Smooth muscle cell (in vitro differentiated cells): ENCODE measurements at regions not wholly inside any gene's neighbourhood (a gene's known extent, or its start where the extent isn't known, plus 50 kb on each side); places are given as distances from the start of the nearest gene placed in this dataset.
"Not testable (repeated sequence)": the region's sequence is repeated elsewhere in the genome, so short reads cannot be mapped to it uniquely, and the experiment has no call there.

Experiments used
- DNase-seq: peaks from one replicate; lab custom pipeline; 2025; ENCODE audit not compliant: unreplicated experiment; lab: John Stamatoyannopoulos, UW
- H2AFZ ChIP-seq: fragments of 200-600 bp; sonication (generic); 2 replicates; pipeline ENCODE4 v1.6.0; 2016; ENCODE audit warnings: antibody characterized with exemption, low read depth, mild to moderate bottlenecking
- H3F3A ChIP-seq: fragments of 200-600 bp; sonication (generic); 2 replicates; pipeline ENCODE4 v1.6.0; 2017; ENCODE audit warnings: antibody characterized with exemption, low read depth
- H3K27ac ChIP-seq: fragments of 200-600 bp; sonication (generic); 2 replicates; pipeline ENCODE4 v1.5.1; 2016; ENCODE audit warnings: low read depth, mild to moderate bottlenecking
- H3K27me3 ChIP-seq: fragments of 200-600 bp; sonication (generic); 2 replicates; pipeline ENCODE4 v1.6.1; 2016; ENCODE audit warnings: low read depth, mild to moderate bottlenecking
- H3K36me3 ChIP-seq: fragments of 200-600 bp; sonication (generic); 2 replicates; pipeline ENCODE4 v1.5.1; 2016; ENCODE audit warnings: low read depth
- H3K4me1 ChIP-seq: fragments of 200-600 bp; sonication (generic); 2 replicates; pipeline ENCODE4 v1.5.1; 2016; ENCODE audit warnings: low read depth
- H3K4me2 ChIP-seq: fragments of 200-600 bp; sonication (generic); 2 replicates; pipeline ENCODE4 v1.6.0; 2016; ENCODE audit warnings: mild to moderate bottlenecking
- H3K4me3 ChIP-seq: fragments of 200-600 bp; sonication (generic); 2 replicates; pipeline ENCODE4 v1.5.1; 2016; ENCODE audit warnings: mild to moderate bottlenecking
- H3K79me2 ChIP-seq: fragments of 200-600 bp; sonication (generic); 2 replicates; pipeline ENCODE4 v1.6.0; 2016; ENCODE audit warnings: low read depth, mild to moderate bottlenecking
- H3K9ac ChIP-seq: fragments of 200-600 bp; sonication (generic); 2 replicates; pipeline ENCODE4 v1.6.0; 2016; ENCODE audit warnings: low read depth
- H3K9me3 ChIP-seq: fragments of 200-600 bp; sonication (generic); replicated peaks from 2 replicates; pipeline ENCODE4 v1.5.1; 2016; ENCODE audit warnings: low read depth
- H4K20me1 ChIP-seq: fragments of 200-600 bp; sonication (generic); 2 replicates; pipeline ENCODE4 v1.6.0; 2016; ENCODE audit warnings: low read depth
- WGBS: methylation state at CpG from one replicate; pipeline ENCODE4 v1.1.7; 2016; ENCODE audit warnings: low lambda C conversion rate; 5-methylcytosine and 5-hydroxymethylcytosine counted together
- TF ChIP-seq, protein P1 (sequence below): fragments of 200-600 bp; sonication (generic); IDR thresholded peaks from 2 replicates; pipeline ENCODE4 v1.5.1; 2017; ENCODE audit warnings: borderline replicate concordance, mild to moderate bottlenecking, antibody characterized with exemption; ENCODE audit not compliant: insufficient read depth, poor library complexity, severe bottlenecking

GRCh38 chr10:33477291-33478088 lies 143.0 kb upstream of the NRP1 start:
- Histone ChIP-seq H3K27me3 (no peaks in the 10 kb centered on the region), H3K27ac (no peak overlapping the region), H4K20me1 (no peaks in the 10 kb centered on the region), H3K36me3 (no peaks in the 10 kb centered on the region), H3K9me3 (no peaks in the 10 kb centered on the region), H3F3A (no peaks in the 10 kb centered on the region), H3K79me2 (no peaks in the 10 kb centered on the region), H3K4me2 (no peak overlapping the region), H2AFZ (no peak overlapping the region), H3K4me1 (no peaks in the 10 kb centered on the region), H3K9ac (no peak overlapping the region), H3K4me3 (no peak overlapping the region)
- whole genome bisulfite sequencing = 94% methylated on average over 7 of the region's 7 CpGs
- DNase-seq = no peak
- TF ChIP-seq, protein P1, sequence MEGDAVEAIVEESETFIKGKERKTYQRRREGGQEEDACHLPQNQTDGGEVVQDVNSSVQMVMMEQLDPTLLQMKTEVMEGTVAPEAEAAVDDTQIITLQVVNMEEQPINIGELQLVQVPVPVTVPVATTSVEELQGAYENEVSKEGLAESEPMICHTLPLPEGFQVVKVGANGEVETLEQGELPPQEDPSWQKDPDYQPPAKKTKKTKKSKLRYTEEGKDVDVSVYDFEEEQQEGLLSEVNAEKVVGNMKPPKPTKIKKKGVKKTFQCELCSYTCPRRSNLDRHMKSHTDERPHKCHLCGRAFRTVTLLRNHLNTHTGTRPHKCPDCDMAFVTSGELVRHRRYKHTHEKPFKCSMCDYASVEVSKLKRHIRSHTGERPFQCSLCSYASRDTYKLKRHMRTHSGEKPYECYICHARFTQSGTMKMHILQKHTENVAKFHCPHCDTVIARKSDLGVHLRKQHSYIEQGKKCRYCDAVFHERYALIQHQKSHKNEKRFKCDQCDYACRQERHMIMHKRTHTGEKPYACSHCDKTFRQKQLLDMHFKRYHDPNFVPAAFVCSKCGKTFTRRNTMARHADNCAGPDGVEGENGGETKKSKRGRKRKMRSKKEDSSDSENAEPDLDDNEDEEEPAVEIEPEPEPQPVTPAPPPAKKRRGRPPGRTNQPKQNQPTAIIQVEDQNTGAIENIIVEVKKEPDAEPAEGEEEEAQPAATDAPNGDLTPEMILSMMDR = no peak

- Histone ChIP-seq H3K79me2 (no peaks in the 10 kb centered on the region), H3K9me3 (no peaks in the 10 kb centered on the region), H3K27me3 (no peaks in the 10 kb centered on the region), H3K36me3 (no peaks in the 10 kb centered on the region), H3K4me2 (no peak overlapping the region), H2AFZ (no peak overlapping the region), H3F3A (no peaks in the 10 kb centered on the region), H3K9ac (no peak overlapping the region), H3K27ac (no peak overlapping the region), H4K20me1 (no peaks in the 10 kb centered on the region), H3K4me3 (no peak overlapping the region), H3K4me1 (no peaks in the 10 kb centered on the region)
- no peak for DNase-seq
- TF ChIP-seq, protein P1 = no peak
- 95% methylated on average over 13 of the region's 13 CpGs for WGBS
Observed at GRCh38 chr10:33476757-33477273, 142.3 kb upstream of the NRP1 start.

GRCh38 chr10:33473688-33474087 lies 139.2 kb upstream of the NRP1 start:
- Histone ChIP-seq H3K9ac (no peak overlapping the region), H3K4me3 (no peak overlapping the region), H3K27me3 (no peaks in the 10 kb centered on the region), H3K27ac (no peak overlapping the region), H2AFZ (no peak overlapping the region), H3F3A (no peaks in the 10 kb centered on the region), H3K9me3 (no peaks in the 10 kb centered on the region), H3K4me1 (no peaks in the 10 kb centered on the region), H3K4me2 (no peak overlapping the region), H3K79me2 (no peaks in the 10 kb centered on the region), H4K20me1 (no peaks in the 10 kb centered on the region), H3K36me3 (no peaks in the 10 kb centered on the region)
- TF ChIP-seq, protein P1 = no peak
- 85% methylated on average over 3 of the region's 3 CpGs for WGBS
- no peak for DNase-seq

DNA sequence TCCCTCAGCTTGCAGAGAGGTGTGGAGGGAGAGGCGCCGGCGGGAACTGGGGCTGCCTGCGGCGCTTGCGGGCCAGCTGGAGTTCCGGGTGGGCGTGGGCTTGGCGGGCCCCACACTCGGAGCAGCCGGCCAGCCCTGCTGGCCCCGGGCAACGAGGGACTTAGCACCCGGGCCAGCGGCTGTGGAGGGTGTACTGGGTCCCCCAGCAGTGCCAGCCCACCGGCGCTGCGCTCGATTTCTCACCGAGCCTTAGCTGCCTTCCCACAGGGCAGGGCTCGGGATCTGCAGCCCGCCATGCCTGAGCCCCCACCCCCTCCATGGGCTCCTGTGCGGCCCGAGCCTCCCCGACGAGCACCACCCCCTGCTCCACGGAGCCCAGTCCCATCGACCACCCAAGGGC lies 133.5 kb upstream of the NRP1 start:
- DNase-seq, H4K20me1 ChIP-seq, H2AFZ ChIP-seq, H3K9me3 ChIP-seq, H3K4me2 ChIP-seq, H3K9ac ChIP-seq, H3K27ac ChIP-seq, H3K4me1 ChIP-seq, H3K79me2 ChIP-seq, H3K27me3 ChIP-seq, H3K4me3 ChIP-seq, H3K36me3 ChIP-seq, H3F3A ChIP-seq: not testable (repeated sequence)
- WGBS = 94% methylated on average over 15 of the region's 28 CpGs
